ENCODE measurements at regions not wholly inside any gene's neighbourhood (a gene's known extent, or its start where the extent isn't known, plus 50 kb on each side); places are given as distances from the start of the nearest gene placed in this dataset.

DNA sequence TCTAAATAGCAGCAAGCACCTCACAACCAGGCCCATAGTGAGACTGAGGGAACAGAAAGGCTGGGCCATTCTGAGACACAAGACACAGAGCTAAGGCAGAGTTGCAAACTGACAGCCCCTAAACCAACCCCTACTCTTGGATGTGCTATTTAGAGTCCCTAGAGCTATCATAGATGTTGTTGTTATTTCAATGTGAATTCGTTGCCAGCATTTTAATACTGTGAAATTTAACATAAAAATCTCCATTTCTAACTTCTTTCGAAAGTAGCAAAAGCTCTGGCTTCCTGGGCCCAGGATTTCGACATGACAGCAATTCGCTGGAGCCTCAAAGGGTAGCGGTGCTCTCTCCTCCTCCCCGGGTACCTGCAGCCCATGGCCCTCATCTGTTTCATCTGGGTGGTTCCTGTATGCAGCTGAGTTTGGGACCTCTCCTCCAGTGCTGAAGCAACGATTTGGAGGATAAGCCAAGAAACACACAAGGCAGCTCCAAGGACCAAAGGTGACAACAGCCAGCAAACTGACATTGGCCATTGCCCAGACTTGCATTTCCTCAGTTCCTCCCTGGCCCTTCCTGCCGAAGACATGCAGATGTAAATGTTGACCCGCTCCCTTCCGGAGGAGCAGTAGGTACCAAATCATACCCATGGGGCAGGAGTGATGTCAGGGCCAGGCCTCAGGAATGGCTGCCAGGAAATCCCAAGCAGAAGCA lies 254.4 kb upstream of the NCKAP5 start:
- Histone ChIP-seq H3K79me2 (ENCODE audit: control insufficient read depth, insufficient read depth, low read length, unreplicated experiment) (no peaks in the 10 kb centered on the region), H3K27me3 (ENCODE audit: insufficient read depth, low read length) (no peaks in the 10 kb centered on the region), H3K4me1 (ENCODE audit: control insufficient read depth, insufficient read depth, low read length, unreplicated experiment) (peaks cover 34% of the 10 kb centered on the region), H2AFZ (ENCODE audit: low read length, unreplicated experiment) (no peak overlapping the region), H3K27ac (ENCODE audit: low read depth, low read length) (no peak overlapping the region), H3K4me3 (ENCODE audit: low read depth, low read length) (no peak overlapping the region), H3K36me3 (ENCODE audit: insufficient read depth, low read length) (no peaks in the 10 kb centered on the region)

DNA sequence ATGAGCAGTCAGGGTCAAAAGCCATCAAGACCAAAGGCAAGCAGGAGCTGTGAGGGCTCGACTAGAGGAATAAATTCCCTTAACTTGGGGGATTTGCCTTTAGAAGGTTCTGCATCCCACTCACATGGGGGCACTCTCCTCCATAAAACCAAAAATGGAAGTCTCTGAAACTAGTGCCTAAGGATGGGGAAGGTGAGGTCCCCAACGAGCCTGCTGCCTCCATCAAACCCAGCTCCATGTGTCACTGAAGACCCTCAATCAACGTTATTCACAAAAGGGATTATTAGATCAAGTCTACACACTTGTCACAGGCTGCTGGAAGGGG lies 254.9 kb upstream of the NCKAP5 start:
- Histone ChIP-seq H3K4me1 (ENCODE audit: control insufficient read depth, insufficient read depth, low read length, unreplicated experiment) (peaks cover 32% of the 10 kb centered on the region), H3K27me3 (ENCODE audit: insufficient read depth, low read length) (no peaks in the 10 kb centered on the region), H2AFZ (ENCODE audit: low read length, unreplicated experiment) (no peak overlapping the region), H3K27ac (ENCODE audit: low read depth, low read length) (no peak overlapping the region), H3K79me2 (ENCODE audit: control insufficient read depth, insufficient read depth, low read length, unreplicated experiment) (no peaks in the 10 kb centered on the region), H3K36me3 (ENCODE audit: insufficient read depth, low read length) (no peaks in the 10 kb centered on the region), H3K4me3 (ENCODE audit: low read depth, low read length) (no peak overlapping the region)

DNA sequence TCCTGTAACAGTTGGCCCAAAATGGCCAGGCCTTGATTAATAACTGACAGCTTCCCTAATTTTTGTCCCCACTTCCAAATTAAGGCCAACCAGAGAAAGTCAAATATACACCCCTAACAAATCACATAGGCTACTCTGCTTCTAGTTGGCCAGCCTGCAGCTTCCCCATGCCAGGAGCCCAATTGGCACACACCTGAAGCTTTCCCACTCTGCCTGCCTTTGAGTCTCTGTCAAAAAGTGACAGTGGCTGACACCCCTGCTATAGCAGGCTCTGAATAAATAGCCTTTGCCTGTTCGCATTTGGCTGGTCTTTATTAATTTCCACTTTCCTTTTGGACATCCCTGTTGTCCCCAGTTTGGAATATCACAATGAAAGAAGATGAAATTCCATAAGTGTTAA lies 256.6 kb upstream of the NCKAP5 start:
- Histone ChIP-seq H3K79me2 (ENCODE audit: control insufficient read depth, insufficient read depth, low read length, unreplicated experiment) (no peaks in the 10 kb centered on the region), H3K27me3 (ENCODE audit: insufficient read depth, low read length) (no peaks in the 10 kb centered on the region), H3K4me1 (ENCODE audit: control insufficient read depth, insufficient read depth, low read length, unreplicated experiment) (peaks cover 21% of the 10 kb centered on the region), H3K27ac (ENCODE audit: low read depth, low read length) (no peak overlapping the region), H3K4me3 (ENCODE audit: low read depth, low read length) (no peak overlapping the region), H2AFZ (ENCODE audit: low read length, unreplicated experiment) (no peak overlapping the region), H3K36me3 (ENCODE audit: insufficient read depth, low read length) (no peaks in the 10 kb centered on the region)

DNA sequence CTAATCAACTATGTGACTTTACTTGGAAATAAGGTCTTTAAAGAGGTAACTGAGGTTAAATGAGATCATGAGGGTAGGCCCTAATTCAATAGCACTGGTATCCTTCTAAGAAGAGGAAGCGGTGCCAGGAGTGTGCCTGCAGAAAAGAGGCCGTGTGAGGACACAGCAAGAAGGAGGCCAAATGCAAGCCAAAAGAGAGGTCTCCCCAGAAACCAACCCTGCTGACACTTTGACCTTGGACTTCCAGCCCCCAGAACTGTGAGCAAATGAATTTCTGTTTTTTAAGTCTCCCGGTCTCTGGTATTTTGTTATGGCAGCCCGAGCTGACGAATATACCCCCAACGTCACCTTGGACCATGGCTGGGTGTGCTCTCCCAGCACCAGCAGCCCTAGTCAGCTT lies 257.5 kb upstream of the NCKAP5 start:
- Histone ChIP-seq H3K79me2 (ENCODE audit: control insufficient read depth, insufficient read depth, low read length, unreplicated experiment) (no peaks in the 10 kb centered on the region), H2AFZ (ENCODE audit: low read length, unreplicated experiment) (no peak overlapping the region), H3K27me3 (ENCODE audit: insufficient read depth, low read length) (no peaks in the 10 kb centered on the region), H3K36me3 (ENCODE audit: insufficient read depth, low read length) (no peaks in the 10 kb centered on the region), H3K4me3 (ENCODE audit: low read depth, low read length) (no peak overlapping the region), H3K27ac (ENCODE audit: low read depth, low read length) (no peak overlapping the region), H3K4me1 (ENCODE audit: control insufficient read depth, insufficient read depth, low read length, unreplicated experiment) (peaks cover 12% of the 10 kb centered on the region)

DNA sequence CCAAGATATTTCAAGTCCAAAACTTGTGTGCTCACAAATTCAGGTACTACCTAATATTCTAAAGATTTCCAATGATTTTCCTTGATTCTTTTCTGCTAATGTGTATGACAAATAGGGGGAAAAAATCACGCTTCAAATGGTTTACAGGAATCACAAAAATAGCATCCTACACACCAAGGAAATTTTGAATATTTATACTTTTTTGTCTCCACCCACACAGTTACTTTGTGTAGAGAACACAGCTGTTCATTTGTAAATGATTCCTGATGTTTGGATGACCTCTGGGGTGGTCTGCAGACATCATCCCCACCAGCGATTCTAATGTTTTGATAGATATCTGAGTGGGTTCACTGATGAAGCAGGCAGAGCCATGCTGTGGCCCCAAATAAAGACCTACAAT lies 260.6 kb upstream of the NCKAP5 start:
- no peak overlapping the region for H3K27ac ChIP-seq (ENCODE audit: low read depth, low read length)
- peak overlapping the region; percentile 32 for H2AFZ ChIP-seq (ENCODE audit: low read length, unreplicated experiment)
- no peak overlapping the region for H3K4me3 ChIP-seq (ENCODE audit: low read depth, low read length)
- H3K27me3 ChIP-seq (ENCODE audit: insufficient read depth, low read length): no peaks in the 10 kb centered on the region
- H3K79me2 ChIP-seq (ENCODE audit: control insufficient read depth, insufficient read depth, low read length, unreplicated experiment): no peaks in the 10 kb centered on the region
- H3K4me1 ChIP-seq (ENCODE audit: control insufficient read depth, insufficient read depth, low read length, unreplicated experiment): no peaks in the 10 kb centered on the region
- no peaks in the 10 kb centered on the region for H3K36me3 ChIP-seq (ENCODE audit: insufficient read depth, low read length)

DNA sequence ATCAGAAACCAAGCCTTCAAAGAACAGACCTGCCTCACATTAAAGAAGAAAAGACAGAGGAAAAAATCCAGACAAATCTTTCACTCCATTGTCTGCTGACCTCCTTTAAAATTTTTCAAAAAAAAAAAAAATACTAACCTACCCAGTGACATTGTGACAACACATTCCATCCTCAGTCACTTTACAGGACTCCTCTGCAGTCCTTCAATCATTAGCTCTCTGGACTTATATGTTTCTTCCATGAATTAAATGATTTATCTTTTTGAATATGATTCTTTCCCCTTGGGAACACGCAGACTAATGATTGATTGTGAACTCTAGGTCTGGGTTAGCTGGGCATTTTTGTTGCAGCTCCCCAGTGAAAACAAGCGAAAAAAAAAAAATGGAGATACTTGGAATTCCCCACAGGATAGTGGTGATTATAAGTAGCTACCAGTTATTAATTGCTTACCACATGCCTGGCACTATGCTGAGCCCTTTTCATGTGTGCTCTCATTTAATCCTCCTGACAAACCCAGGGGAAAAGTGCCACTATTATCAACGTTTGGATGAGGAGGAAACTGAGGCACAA lies 261.3 kb upstream of the NCKAP5 start:
- no peaks in the 10 kb centered on the region for H3K4me1 ChIP-seq (ENCODE audit: control insufficient read depth, insufficient read depth, low read length, unreplicated experiment)
- H2AFZ ChIP-seq (ENCODE audit: low read length, unreplicated experiment): peak overlapping the region; percentile 32
- no peaks in the 10 kb centered on the region for H3K27me3 ChIP-seq (ENCODE audit: insufficient read depth, low read length)
- no peak overlapping the region for H3K4me3 ChIP-seq (ENCODE audit: low read depth, low read length)
- H3K27ac ChIP-seq (ENCODE audit: low read depth, low read length): no peak overlapping the region
- no peaks in the 10 kb centered on the region for H3K79me2 ChIP-seq (ENCODE audit: control insufficient read depth, insufficient read depth, low read length, unreplicated experiment)
- no peaks in the 10 kb centered on the region for H3K36me3 ChIP-seq (ENCODE audit: insufficient read depth, low read length)

DNA sequence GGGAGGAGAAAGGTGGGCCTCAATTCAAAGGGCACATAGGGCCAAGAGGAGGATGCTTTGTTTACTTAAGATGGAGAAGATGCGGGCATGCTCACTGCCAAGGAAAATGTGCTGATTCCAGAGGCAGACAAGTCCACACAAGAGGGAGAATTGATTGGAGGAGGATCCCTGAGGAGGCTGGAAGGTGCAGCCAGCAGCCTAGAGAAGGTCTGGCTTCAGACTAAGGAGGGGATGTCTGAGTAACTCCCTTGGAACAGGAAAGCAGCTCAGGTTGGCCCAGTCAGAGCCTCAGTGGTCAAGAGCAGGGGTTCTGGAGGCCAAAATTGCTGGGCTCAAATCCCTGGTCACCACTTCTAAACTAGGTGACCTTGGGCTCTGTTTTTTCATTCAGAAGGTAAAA lies 265.5 kb upstream of the NCKAP5 start:
- Histone ChIP-seq H3K27me3 (ENCODE audit: insufficient read depth, low read length) (no peaks in the 10 kb centered on the region), H3K79me2 (ENCODE audit: control insufficient read depth, insufficient read depth, low read length, unreplicated experiment) (no peaks in the 10 kb centered on the region), H3K4me3 (ENCODE audit: low read depth, low read length) (no peak overlapping the region), H3K36me3 (ENCODE audit: insufficient read depth, low read length) (no peaks in the 10 kb centered on the region), H3K4me1 (ENCODE audit: control insufficient read depth, insufficient read depth, low read length, unreplicated experiment) (peaks cover 16% of the 10 kb centered on the region), H3K27ac (ENCODE audit: low read depth, low read length) (no peak overlapping the region), H2AFZ (ENCODE audit: low read length, unreplicated experiment) (no peak overlapping the region)

DNA sequence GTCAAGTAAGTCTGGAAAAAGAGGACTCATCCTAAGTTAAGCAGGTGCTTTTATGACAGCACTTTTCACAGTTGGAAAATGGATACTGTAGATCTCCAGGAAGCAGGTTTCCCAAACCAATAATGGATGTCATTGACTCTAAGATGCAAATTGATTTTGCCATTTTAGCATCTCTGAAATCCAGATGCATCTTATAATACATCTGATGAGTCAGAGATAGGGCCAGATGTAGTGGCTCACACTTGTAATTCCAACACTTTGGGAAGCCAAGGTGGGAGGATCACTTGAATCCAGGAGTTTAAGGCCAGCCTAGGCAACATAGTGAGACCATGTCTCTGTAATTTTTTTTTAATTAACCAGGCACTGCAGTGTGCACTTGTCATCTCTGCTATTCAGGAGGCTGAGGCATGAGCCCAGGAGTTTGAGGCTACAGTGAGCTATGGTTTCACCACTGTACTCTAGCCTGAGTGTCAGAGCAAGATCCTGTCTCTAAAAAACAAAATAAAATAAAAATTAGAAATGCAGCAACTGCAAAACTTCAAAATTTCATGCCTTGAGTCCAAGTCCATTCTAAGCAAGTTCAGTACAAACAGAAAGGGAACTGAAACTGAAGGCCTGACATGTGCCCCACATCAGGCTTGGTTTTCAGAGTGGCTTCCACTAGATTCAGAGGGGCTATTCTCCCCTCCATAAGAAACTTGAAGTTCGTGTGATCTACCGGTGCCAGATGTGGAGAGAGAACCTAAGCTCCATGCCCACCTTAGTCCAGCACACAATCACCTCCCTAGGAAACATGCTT lies 267.8 kb upstream of the NCKAP5 start:
- Histone ChIP-seq H3K27me3 (ENCODE audit: insufficient read depth, low read length) (no peaks in the 10 kb centered on the region), H3K79me2 (ENCODE audit: control insufficient read depth, insufficient read depth, low read length, unreplicated experiment) (no peaks in the 10 kb centered on the region), H3K4me3 (ENCODE audit: low read depth, low read length) (no peak overlapping the region), H3K27ac (ENCODE audit: low read depth, low read length) (no peak overlapping the region), H2AFZ (ENCODE audit: low read length, unreplicated experiment) (no peak overlapping the region), H3K4me1 (ENCODE audit: control insufficient read depth, insufficient read depth, low read length, unreplicated experiment) (peaks cover 21% of the 10 kb centered on the region), H3K36me3 (ENCODE audit: insufficient read depth, low read length) (no peaks in the 10 kb centered on the region)

DNA sequence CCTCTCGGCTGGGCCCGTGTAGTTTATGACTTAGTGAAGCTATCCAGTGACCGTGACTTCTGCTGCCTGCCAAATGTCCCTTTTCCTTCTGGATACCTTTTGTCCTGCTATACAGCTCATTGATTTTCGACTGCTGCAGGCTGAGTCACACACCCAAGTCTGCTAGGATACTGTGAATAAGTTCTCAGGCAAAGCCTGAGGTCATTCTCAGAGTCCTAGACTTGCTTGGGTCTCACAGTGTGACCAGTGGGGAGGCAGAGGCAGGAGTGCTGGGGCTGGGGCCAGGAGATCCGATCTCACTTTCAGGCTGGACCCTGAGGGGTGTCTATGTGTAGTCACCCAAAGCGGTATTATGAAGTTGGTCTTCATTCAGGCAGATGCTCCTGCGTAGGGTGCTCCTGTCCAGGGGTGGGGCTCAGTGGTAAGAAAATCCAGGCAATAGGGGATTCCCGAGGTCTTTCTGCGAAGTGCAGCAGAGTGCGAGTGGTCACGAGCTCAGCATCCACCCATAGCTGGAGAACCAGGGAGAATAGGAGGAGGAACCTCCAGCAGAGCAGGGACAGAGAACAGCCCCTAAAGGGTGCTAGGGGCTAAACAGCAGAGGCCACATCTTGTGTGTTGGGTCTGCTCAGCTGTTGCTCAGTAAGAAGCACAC lies 268.6 kb upstream of the NCKAP5 start:
- peak overlapping the region; percentile 9; the same call in 1 of the 2 replicates for H3K27ac ChIP-seq (ENCODE audit: low read depth, low read length)

DNA sequence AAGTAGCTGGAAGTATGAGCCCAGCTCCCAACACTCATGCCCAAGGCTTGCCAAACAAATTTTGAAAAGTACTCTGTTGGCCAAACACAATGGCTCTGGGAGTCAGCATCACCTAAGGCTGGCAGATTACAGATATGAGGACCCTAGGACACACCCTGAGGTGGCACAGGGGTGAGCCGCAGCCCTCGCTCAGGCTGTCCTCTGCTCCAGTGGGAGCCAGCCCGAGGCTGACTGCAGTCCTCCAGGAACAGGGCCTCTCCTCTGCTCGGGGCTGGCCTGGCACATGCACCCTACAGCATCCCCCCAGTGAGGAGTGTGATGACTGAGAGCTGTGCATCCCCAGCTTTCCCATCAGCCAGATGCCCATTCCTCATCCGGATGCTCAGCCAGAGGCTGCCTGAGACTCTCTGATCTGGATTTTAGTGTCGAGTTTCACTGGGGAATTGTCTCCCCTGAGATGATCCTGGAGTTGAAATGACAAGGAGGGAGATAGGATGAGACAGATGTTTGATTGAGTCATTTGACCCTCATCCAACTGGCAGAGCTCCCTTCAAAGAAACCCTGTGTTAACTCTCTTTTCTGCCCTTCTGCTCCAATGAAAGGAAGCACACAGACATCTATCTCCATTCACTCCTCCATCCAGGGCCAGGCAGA lies 269.3 kb upstream of the NCKAP5 start:
- peaks cover 33% of the 10 kb centered on the region for H3K4me1 ChIP-seq (ENCODE audit: control insufficient read depth, insufficient read depth, low read length, unreplicated experiment)
- no peaks in the 10 kb centered on the region for H3K36me3 ChIP-seq (ENCODE audit: insufficient read depth, low read length)
- H3K27ac ChIP-seq (ENCODE audit: low read depth, low read length): peak overlapping the region; percentile 9; the same call in 1 of the 2 replicates
- no peak overlapping the region for H2AFZ ChIP-seq (ENCODE audit: low read length, unreplicated experiment)
- no peaks in the 10 kb centered on the region for H3K27me3 ChIP-seq (ENCODE audit: insufficient read depth, low read length)
- no peak overlapping the region for H3K4me3 ChIP-seq (ENCODE audit: low read depth, low read length)
- no peaks in the 10 kb centered on the region for H3K79me2 ChIP-seq (ENCODE audit: control insufficient read depth, insufficient read depth, low read length, unreplicated experiment)

More for the DNA sequence above, 268.6 kb upstream of the NCKAP5 start:
- Histone ChIP-seq H3K36me3 (ENCODE audit: insufficient read depth, low read length) (no peaks in the 10 kb centered on the region), H3K4me1 (ENCODE audit: control insufficient read depth, insufficient read depth, low read length, unreplicated experiment) (peaks cover 27% of the 10 kb centered on the region), H3K4me3 (ENCODE audit: low read depth, low read length) (no peak overlapping the region), H3K79me2 (ENCODE audit: control insufficient read depth, insufficient read depth, low read length, unreplicated experiment) (no peaks in the 10 kb centered on the region), H3K27me3 (ENCODE audit: insufficient read depth, low read length) (no peaks in the 10 kb centered on the region), H2AFZ (ENCODE audit: low read length, unreplicated experiment) (no peak overlapping the region)

All from ACC112 (cell line).